GM18951 (cell line): ENCODE measurements at regions not wholly inside any gene's neighbourhood (a gene's known extent, or its start where the extent isn't known, plus 50 kb on each side); places are given as distances from the start of the nearest gene placed in this dataset.

Experiments used
- POLR2A ChIP-seq: IDR thresholded peaks from 4 replicates; pipeline ENCODE4 v1.6.1; 2011; ENCODE audit warnings: mild to moderate bottlenecking; ENCODE audit not compliant: insufficient read length, insufficient read depth; ENCODE audit errors: extremely low read depth
- in situ Hi-C: fragments of 300-500 bp; cut with MboI; formaldehyde crosslinking; loops from one replicate; pipeline ENCODE4 v1.12.0; 2022; ENCODE audit warnings: low sequenced_read_pairs, mixed read lengths, inconsistent platforms; ENCODE audit not compliant: unreplicated experiment

DNA sequence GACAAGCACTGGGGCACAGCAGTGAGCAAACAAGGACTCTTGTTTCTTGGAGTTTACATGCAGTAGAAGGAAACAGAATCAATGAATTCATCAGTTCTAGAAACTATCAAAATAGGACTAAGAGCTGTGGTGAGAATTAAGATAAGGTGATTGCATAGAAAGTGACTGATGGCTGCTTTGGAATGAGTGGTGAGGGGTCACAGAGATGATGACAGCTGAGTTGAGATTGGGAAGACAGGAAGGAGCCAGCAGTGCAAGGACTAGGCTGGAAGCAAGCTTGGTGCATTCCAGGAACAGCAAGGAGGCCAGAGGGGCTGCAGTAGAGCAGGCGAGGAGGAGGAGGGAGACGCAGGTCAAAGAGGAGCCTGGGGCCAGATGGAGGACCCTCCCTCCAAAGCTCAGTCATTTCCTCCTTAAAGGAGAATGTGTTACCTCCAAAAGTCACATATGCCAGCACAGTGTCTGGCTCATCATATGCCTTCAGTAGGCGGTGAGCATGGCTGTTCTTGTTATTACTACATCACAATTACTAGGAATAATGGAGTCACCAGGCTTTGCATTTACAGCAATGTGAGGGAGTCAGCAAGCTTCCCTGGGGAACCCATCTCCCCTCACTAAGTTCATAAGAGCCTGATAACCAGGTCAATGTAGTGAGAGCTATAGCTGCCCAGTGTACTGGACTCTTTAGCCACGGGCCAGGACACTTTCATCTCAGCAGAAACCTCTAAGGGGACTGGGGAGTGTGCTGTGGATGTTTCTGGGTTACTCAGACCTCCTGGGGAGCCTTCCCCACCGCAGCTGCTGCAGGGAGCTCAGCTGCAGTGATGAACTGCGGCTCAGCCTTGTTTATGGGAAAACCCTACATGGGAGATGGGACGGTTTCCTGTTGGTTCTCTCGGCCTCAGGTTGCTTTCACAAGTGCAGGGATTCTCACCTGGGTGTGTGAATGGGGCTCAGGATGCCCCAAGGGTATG lies 157.2 kb downstream of the SEC14L1 start:
- no peak for TF ChIP-seq POLR2A
- in situ Hi-C loops: no loop called here

DNA sequence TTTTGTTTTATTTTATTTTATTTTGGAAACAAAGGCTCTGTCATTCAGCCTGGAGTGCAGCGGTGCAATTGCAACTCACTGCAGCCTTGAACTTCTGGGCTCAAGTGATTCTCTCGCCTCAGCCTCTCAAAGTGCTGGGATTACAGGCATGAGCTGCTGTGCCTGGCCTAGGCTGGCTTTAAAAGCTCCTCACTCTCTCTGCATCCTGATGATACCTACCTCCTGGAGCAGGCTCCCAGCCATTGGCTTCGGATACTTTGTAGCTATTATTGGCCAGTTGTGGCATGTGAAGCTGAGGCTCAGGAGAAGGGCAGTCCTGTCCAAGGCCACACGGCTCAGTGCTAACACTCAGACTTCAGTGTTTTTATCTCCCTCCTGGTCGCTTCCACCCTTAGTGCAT lies 158.0 kb downstream of the SEC14L1 start:
- in situ Hi-C loops: no loop called here
- no peak for TF ChIP-seq POLR2A

DNA sequence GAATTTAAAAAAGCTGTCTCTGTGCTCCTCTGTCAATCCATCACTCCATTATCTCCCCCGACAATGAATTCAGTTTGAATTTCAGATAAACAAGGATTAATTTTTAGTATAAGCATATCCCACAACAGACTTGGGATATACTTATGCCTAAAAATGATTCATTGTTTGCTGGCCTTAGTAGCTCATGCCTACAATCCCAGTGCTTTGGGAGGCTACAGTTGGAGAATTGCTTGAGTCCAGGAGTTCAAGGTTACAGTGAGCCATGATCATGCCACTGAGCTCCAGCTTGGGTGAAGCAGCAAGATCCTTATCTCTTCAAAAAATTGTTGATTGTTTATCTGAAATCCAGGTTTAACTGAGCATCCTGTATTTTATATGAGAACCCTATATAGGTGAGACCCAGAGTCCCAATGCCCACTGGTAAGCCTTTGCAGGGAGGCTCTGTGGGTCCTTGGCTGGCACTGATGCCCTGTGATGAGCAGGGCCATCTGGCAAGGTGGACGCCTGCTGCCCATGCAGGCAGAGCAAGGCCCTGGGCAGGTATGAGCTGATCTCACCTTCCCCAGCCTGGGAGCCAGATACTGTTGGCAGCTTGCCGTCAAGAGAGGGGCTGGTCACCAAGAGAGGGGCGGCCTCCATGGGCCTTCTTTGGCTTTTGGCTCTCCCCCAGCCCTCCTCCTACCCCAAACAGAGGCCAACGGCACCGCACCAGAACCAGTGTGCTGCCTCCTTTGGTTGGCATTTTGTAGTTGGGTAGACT lies 158.7 kb downstream of the SEC14L1 start:
- in situ Hi-C loops: no loop called here
- no peak for TF ChIP-seq POLR2A

DNA sequence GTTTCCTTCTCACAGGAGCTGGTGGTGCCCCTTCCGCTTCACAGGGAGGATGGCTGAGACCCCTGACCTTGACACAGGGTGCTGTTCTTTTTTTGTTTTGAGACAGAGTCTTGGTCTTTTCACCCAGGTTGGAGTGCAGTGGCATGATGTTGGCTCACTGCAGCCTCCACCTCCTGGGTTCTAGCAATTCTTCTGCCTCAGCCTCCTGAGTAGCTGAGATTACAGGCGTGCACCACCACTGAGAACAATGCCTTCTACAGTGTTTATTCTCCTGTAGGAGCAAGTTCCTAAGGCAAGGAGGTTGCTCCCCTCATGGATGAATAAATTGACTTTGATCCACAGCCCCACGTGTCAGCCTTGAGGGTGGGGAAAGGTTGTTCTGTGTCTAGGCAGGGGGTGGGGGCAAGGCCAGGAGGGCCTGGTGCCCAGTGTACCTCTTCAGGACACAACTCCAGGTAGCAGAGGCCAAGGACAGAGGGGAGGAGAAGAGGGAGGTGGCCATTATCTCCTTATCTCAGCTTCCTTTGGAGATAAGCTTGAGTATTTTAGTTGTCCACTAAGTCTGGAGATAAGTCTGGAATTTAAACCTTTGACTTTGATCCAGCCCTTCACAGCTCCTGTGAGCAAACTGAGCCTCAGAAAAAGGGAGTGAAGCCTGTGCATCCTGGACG lies 159.4 kb downstream of the SEC14L1 start:
- TF ChIP-seq POLR2A: no peak
- in situ Hi-C loops: no loop called here

DNA sequence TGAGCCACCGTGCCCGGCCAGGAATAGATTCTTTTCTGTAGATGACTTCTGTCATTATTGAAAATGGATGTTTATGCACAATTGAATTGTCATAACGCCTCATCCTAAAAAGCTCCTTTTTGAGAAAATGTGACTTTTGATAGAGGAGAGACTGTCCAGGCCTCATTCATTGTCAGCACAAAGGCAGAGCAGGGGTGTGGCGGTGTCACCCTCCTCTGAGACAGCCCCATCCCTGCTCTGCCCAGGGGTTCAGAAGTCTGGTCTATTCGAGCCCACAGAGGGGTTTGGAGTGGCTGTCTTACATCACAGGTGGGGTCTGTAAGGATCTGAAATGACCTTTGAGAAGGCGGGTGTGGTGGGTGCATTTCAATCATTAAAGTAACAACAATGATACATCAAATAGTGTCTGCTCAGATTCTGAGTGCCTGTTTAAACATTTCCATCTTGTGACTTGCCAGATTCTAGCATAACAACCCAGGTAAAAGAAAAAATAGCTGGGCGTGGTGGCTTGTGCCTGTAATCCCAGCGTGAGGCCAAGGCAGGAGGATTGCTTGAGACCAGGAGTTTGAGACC lies 161.0 kb downstream of the SEC14L1 start:
- no peak for TF ChIP-seq POLR2A
- in situ Hi-C loops: no loop called here

DNA sequence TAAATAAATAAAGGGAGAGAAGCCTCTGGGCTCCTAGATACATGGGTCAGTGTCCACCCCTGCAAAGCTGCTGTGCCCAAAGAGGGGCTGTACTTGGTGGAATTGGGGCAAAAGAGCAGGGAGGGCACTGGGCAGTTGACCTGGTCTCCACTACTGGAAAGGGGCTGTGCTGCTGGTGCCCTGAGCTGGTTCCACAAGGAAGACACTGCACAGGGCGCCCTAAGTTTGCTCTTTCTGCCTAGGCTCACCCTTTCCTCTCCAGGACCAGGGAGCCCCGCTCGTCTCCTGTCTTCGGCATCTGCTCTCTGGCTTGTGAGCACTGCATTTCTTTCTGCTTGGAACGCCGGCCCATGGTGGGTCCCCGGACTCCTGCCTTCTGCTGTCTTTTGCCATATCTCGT lies 161.9 kb downstream of the SEC14L1 start:
- TF ChIP-seq POLR2A: no peak
- in situ Hi-C loops: no loop called here

DNA sequence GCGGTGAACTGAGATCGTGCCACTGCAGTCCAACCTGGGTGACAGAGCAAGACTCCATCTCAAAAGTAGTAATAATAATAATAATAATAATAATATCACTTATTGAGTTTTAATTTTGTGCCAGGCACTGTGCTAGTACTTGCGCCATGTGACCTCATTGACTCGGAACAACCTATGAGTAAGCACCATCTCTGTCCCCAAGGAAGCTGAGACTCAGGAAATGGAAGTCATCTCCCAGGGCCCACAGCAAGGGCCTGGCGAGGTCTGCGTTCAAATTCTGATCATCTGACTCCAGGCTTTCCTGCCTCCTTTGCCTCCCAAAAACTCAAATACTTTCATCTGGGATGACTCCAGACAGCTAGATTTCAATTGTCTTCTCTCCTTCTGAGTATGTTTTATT lies 162.9 kb downstream of the SEC14L1 start:
- in situ Hi-C loops: no loop called here
- no peak for TF ChIP-seq POLR2A

DNA sequence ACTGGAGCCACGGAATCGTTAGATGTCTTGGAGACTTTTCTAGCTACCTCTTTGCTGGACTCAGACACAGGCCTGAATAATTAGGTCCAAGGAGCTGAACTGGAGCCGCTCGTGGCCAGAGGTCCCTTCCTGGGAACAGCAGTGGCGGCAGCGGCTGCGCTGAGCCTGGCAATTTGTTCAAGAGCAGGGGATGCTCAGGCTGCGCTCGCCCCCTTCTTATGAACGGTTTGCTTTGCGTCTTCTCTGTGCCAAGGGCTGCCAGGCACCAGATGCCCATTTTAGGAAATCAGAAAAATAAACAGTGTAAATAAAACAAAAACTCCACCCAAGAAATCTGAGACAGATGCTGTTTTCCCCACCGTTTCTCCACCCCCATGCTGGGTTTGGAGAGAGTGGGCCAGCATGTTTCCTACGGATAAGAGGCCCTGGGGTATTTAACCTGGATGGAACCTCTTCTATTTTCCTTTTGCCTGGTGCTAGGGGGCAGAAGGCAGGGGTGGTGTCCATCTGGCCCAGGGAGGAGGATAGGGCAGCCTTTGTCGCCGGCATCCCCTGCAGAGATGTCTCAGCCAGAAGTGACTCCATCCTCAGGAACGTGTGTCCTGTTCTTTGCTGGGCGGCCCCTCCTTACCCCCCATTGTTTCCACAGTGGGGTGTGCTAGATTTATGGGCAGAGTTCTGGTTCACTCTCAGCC lies 163.4 kb downstream of the SEC14L1 start:
- in situ Hi-C loops: no loop called here
- no peak for TF ChIP-seq POLR2A

DNA sequence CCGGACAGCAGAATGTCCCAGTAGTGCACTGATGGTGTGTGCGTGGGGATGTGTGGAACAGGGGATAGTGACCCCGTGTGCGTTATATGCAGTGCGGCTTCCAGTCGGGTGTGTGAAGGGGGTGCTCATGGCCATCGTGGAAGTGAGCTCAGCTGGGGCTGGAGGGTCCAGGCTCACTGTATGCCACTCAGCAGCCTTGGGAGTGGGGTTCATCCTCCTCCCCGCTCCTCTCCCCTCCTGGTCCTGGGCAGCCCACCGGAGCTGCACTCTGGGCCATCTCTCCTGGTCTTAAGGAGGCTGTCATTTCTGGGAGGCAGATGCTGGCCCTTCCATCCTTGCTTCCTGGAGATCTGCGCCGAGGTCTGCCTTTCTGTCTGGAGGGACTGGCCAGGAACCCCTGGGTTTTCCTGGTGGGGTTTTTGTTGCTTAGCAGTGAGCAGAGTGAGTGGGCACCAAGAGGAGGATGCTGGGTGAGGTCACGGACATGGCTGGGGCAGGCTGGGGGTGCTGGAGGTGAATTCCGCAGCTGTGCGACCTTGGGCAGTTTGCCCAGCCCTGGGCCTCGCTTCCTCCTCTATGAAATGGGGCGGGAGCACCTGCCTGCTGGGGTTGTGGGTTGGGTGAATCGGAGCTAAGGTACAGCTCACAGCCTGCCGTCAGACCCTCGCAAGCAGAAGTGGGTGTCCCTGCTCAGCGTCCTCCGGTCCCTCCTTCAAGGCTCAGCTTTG lies 164.1 kb downstream of the SEC14L1 start:
- in situ Hi-C loops: no loop called here
- no peak for TF ChIP-seq POLR2A

DNA sequence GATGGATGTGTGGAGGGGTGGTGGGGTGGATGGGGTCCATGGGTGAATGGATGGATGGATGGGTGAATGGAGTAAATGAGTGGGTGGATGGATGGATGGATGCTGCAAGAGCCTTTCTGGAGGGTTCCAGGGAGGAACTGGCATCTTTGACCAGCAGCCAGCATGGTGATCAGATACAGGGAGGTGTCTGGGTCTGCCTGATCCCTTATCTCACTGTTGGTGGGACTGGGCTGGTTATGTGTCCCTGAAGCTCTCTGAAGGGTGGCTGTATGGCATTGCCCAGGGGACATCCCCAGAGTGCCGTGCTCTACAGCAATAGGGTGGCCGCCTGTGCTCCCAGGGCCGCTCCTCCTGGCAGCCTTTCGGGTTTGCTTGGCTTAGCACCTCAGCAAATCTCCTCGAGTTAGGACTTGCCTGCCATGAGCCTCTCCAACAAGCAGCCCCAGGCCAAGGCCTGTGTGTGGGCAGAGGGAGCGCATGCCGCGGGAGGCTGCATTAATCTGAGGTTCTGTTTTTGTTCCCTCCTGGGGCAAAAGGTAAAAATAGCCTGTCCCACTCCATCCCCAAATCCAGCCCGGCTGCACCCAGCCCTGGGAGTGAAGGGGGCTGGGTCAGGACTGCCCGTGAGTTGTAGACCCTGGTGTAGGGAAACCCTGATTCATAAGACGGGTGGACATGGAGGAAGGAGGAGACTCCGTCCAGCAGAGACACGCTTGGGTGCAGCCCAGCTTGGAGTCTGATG lies 165.4 kb downstream of the SEC14L1 start:
- in situ Hi-C loops: no loop called here
- no peak for TF ChIP-seq POLR2A

DNA sequence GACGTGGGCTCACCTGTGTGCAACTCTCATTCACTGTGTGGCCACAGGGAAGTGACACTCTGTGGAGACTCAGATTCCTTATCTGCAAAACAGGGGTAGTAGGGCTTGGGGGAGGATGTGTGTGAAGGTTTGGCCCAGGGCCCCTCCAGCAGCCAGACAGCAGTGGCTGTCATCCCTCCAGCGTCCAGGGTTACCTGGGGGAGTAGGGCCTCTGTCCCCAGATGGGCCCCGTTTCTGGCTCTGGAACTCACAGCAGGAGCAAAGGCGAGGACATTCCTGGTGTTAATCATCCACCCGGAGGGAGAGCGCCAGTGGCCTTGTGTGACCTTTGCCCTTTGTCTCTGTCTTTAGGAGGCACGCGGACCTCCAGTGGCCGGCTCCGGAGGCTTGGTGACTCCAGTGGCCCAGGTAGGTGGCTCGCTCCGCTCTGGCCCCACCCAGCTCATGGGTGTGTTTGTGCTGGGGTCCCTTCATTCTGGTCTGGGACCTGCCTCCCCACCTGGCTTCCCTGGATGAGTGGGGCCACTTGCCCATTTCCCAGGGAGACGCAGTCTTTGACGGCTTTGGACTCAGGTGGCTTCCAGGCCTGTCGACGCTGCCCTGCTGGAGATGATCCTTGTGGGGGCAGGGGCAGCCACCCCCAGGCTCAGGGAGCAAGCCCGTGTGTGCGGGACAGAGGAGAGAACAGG lies 166.2 kb downstream of the SEC14L1 start:
- in situ Hi-C loops: no loop called here
- TF ChIP-seq POLR2A: no peak
